Endothelial cell of umbilical vein (primary cell): ENCODE measurements at regions not wholly inside any gene's neighbourhood (a gene's known extent, or its start where the extent isn't known, plus 50 kb on each side); places are given as distances from the start of the nearest gene placed in this dataset.

Experiments used
- BruUV-seq: library from RNA; stranded (reverse); fragments of 400-500 nt; replicated peaks from 2 replicates; lab custom pipeline; 2021; lab: Mats Ljungman, UMichigan
- CTCF ChIA-PET: fragments of 300-600, 350-600 bp; sonication (Branson Sonifier 250); formaldehyde crosslinking; loops from one replicate; lab custom pipeline; 2021; ENCODE audit warnings: antibody characterized with exemption, inconsistent platforms; lab: Charles Lee
- POLR2A ChIA-PET: fragments of 300-600, 350-600 bp; sonication (Branson Sonifier 250); formaldehyde crosslinking; loops from one replicate; lab custom pipeline; 2021; ENCODE audit warnings: antibody characterized with exemption, inconsistent platforms; lab: Charles Lee
- DNase-seq: peaks from one replicate; pipeline ENCODE4 v3.0.0-alpha.2; 2011; ENCODE audit warnings: low read depth, low spot score
- FAIRE-seq: peaks from 2 replicates; lab custom pipeline; 2011; peaks lifted over from hg19 to GRCh38; lab: Jason Lieb, UNC
- H2AFZ ChIP-seq: 2 replicates; pipeline ENCODE4 v1.6.0; 2012; ENCODE audit warnings: low read depth, low read length, control low read depth, inconsistent platforms
- H3K27ac ChIP-seq: 2 replicates; pipeline ENCODE4 v1.5.1; 2011; ENCODE audit warnings: low read depth, mild to moderate bottlenecking, control low read depth, low read length, moderate library complexity; ENCODE audit not compliant: insufficient read depth
- H3K27me3 ChIP-seq, 2 experiments: 2 replicates each; pipeline versions ENCODE4 v1.6.0 to v1.6.1; 2011; ENCODE audit warnings: low read length in 2 of 2, mixed read lengths in 1 of 2; ENCODE audit not compliant: control insufficient read depth in 2 of 2, insufficient read depth in 2 of 2
- H3K36me3 ChIP-seq, 2 experiments: 2 replicates in 1 of 2; 3 replicates in 1 of 2; pipeline ENCODE4 v1.5.1; 2011; ENCODE audit warnings: low read length in 2 of 2, mild to moderate bottlenecking in 1 of 2, moderate library complexity in 1 of 2; ENCODE audit not compliant: control insufficient read depth in 2 of 2, insufficient read depth in 2 of 2; ENCODE audit errors: extremely low read depth in 1 of 2
- H3K4me1 ChIP-seq: 3 replicates; pipeline ENCODE4 v1.5.1; 2011; ENCODE audit warnings: mild to moderate bottlenecking, low read length; ENCODE audit not compliant: control insufficient read depth, insufficient read depth; ENCODE audit errors: extremely low read depth
- H3K4me2 ChIP-seq: 2 replicates; pipeline ENCODE4 v1.6.1; 2011; ENCODE audit warnings: low read length, control low read depth, mixed read lengths; ENCODE audit not compliant: insufficient read depth
- H3K4me3 ChIP-seq, 3 experiments: fragments of 200-600 bp in 1 of 3; sonication (generic), shearing (Covaris generic) in 1 of 3; replicated peaks in 1 of 3; 2 replicates each; pipeline ENCODE4 v1.5.1; 2011 to 2016; ENCODE audit warnings: control low read depth in 3 of 3, low read length in 3 of 3, mild to moderate bottlenecking in 2 of 3, inconsistent platforms in 1 of 3, low read depth in 1 of 3, moderate library complexity in 1 of 3; ENCODE audit not compliant: insufficient read depth in 1 of 3
- H3K79me2 ChIP-seq: 2 replicates; pipeline ENCODE4 v1.6.0; 2012; ENCODE audit warnings: low read length, inconsistent platforms; ENCODE audit not compliant: control insufficient read depth, insufficient read depth
- H3K9ac ChIP-seq: replicated peaks from 2 replicates; pipeline ENCODE3; 2011; ENCODE audit warnings: low read length, control low read depth; ENCODE audit not compliant: insufficient read depth; ENCODE audit errors: extremely low read depth
- H3K9me1 ChIP-seq: replicated peaks from 3 replicates; pipeline ENCODE4 v1.6.0; 2011; ENCODE audit warnings: mild to moderate bottlenecking, low read length; ENCODE audit not compliant: control insufficient read depth, insufficient read depth; ENCODE audit errors: extremely low read depth
- H3K9me3 ChIP-seq: replicated peaks from 2 replicates; pipeline ENCODE4 v1.5.1; 2012; ENCODE audit warnings: low read length, inconsistent platforms; ENCODE audit not compliant: control insufficient read depth, insufficient read depth
- H4K20me1 ChIP-seq: replicated peaks from 2 replicates; pipeline ENCODE3; 2011; ENCODE audit warnings: mild to moderate bottlenecking, low read length; ENCODE audit not compliant: control insufficient read depth, insufficient read depth; ENCODE audit errors: extremely low read depth
- EZH2 ChIP-seq: IDR thresholded peaks from 2 replicates; pipeline ENCODE4 v1.6.1; 2012; ENCODE audit warnings: borderline replicate concordance, low read depth, mild to moderate bottlenecking, moderate library complexity, low read length, inconsistent platforms; ENCODE audit not compliant: severe bottlenecking
- FOS ChIP-seq: IDR thresholded peaks from 2 replicates; pipeline ENCODE4 v1.6.1; 2011; ENCODE audit warnings: mild to moderate bottlenecking, low read length, moderate library complexity, borderline replicate concordance; ENCODE audit not compliant: insufficient read depth
- GATA2 ChIP-seq: IDR thresholded peaks from 2 replicates; pipeline ENCODE4 v1.7.0; 2011; ENCODE audit warnings: low read depth, mild to moderate bottlenecking, moderate library complexity, mixed read lengths, low read length; ENCODE audit not compliant: insufficient read length, insufficient read depth
- JUN ChIP-seq: IDR thresholded peaks from 2 replicates; pipeline ENCODE4 v1.6.1; 2011; ENCODE audit warnings: borderline replicate concordance, low read depth; ENCODE audit not compliant: insufficient read length, insufficient read depth
- MAX ChIP-seq: IDR thresholded peaks from 2 replicates; pipeline ENCODE4 v1.6.1; 2011; ENCODE audit not compliant: insufficient read depth, insufficient read length
- MYC ChIP-seq: IDR thresholded peaks from one replicate; pipeline ENCODE4 v1.6.1; 2011; ENCODE audit warnings: mild to moderate bottlenecking, low read depth, low read length
- POLR2A ChIP-seq: IDR thresholded peaks from 2 replicates; pipeline ENCODE4 v1.6.1; 2012; ENCODE audit warnings: low read depth, mild to moderate bottlenecking, control low read depth, low read length
- POLR2AphosphoS5 ChIP-seq: IDR thresholded peaks from 2 replicates; pipeline ENCODE4 v1.6.1; 2012; ENCODE audit warnings: low read depth, mild to moderate bottlenecking, control low read depth, low read length, moderate library complexity; ENCODE audit not compliant: insufficient read depth
- dilution Hi-C: fragments of 300-500 bp; cut with MboI; formaldehyde crosslinking; loops from one replicate; pipeline ENCODE4 v1.15.0; 2019; ENCODE audit warnings: low sequenced_read_pairs; ENCODE audit not compliant: extremely low pct_ligation_motif_present
- intact Hi-C: fragments of 100-400 bp; cut with micrococcal nuclease; formaldehyde crosslinking; loops from one replicate; pipeline ENCODE4 v1.10.0; 2022
- TF ChIP-seq, protein P1 (sequence below), 2 donors: IDR thresholded peaks; 1 replicate in 1 of 2; 2 replicates in 1 of 2; pipeline ENCODE4 v1.5.1; 2011; ENCODE audit warnings: low read length in 2 of 2, mild to moderate bottlenecking in 2 of 2, moderate library complexity in 2 of 2, control low read depth in 1 of 2, inconsistent platforms in 1 of 2, low read depth in 1 of 2; ENCODE audit not compliant: insufficient read depth in 1 of 2; ENCODE audit errors: extremely low read depth in 1 of 2

- no peak overlapping the region for H3K4me2 ChIP-seq
- H4K20me1 ChIP-seq, result no peaks in the 10 kb centered on the region
- DNase-seq (no peak), FAIRE-seq (no peak)
- no peak overlapping the region for H2AFZ ChIP-seq
- H3K9ac ChIP-seq, result no peak overlapping the region
- no peak overlapping the region for H3K27ac ChIP-seq
- BruUV-seq, result no TSS peak
- H3K27me3 ChIP-seq, result no peaks in the 10 kb centered on the region
- intact Hi-C loops, result no loop called here
- H3K9me1 ChIP-seq, result no peaks in the 10 kb centered on the region
- no peaks in the 10 kb centered on the region for H3K4me1 ChIP-seq
- no peak overlapping the region for H3K4me3 ChIP-seq
- no peaks in the 10 kb centered on the region for H3K79me2 ChIP-seq
- TF ChIP-seq FOS (no peak), POLR2A (no peak), MAX (no peak), GATA2 (no peak), EZH2 (no peak), JUN (no peak)
- peaks cover 7% of the 10 kb centered on the region for H3K9me3 ChIP-seq
- dilution Hi-C loops, result no loop called here
- ChIA-PET CTCF (no interaction called here), POLR2A (no interaction called here)
- no peaks in the 10 kb centered on the region for H3K36me3 ChIP-seq
These were observed 271.4 kb downstream of the MAF start for GRCh38 chr16:79329166-79329521.

GRCh38 chr16:79328402-79329165 lies 272.0 kb downstream of the MAF start:
- FAIRE-seq (no peak), DNase-seq (no peak)
- TF ChIP-seq POLR2AphosphoS5, result no peak
- TF ChIP-seq GATA2, result no peak
- TF ChIP-seq EZH2, result no peak
- TF ChIP-seq MYC, result no peak
- no peak for TF ChIP-seq MAX
- TF ChIP-seq, protein P1, sequence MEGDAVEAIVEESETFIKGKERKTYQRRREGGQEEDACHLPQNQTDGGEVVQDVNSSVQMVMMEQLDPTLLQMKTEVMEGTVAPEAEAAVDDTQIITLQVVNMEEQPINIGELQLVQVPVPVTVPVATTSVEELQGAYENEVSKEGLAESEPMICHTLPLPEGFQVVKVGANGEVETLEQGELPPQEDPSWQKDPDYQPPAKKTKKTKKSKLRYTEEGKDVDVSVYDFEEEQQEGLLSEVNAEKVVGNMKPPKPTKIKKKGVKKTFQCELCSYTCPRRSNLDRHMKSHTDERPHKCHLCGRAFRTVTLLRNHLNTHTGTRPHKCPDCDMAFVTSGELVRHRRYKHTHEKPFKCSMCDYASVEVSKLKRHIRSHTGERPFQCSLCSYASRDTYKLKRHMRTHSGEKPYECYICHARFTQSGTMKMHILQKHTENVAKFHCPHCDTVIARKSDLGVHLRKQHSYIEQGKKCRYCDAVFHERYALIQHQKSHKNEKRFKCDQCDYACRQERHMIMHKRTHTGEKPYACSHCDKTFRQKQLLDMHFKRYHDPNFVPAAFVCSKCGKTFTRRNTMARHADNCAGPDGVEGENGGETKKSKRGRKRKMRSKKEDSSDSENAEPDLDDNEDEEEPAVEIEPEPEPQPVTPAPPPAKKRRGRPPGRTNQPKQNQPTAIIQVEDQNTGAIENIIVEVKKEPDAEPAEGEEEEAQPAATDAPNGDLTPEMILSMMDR (IDR thresholded peaks at IDR 0.05; ENCODE audit: extremely low read depth in 1 of 2, insufficient read depth in 1 of 2, low read depth in 1 of 2, low read length in 2 of 2), result no peak
- no peak for TF ChIP-seq FOS
- no peak for TF ChIP-seq JUN
- TF ChIP-seq POLR2A, result no peak
- H3K9ac ChIP-seq, result no peak overlapping the region
- H3K4me1 ChIP-seq, result no peaks in the 10 kb centered on the region
- dilution Hi-C loops, result no loop called here
- no peak overlapping the region for H3K27ac ChIP-seq
- H3K27me3 ChIP-seq, result no peaks in the 10 kb centered on the region
- no peak overlapping the region for H3K4me2 ChIP-seq
- no TSS peak for BruUV-seq
- no peaks in the 10 kb centered on the region for H3K79me2 ChIP-seq
- CTCF ChIA-PET, result no interaction called here
- H2AFZ ChIP-seq, result no peak overlapping the region
- H3K9me1 ChIP-seq, result no peaks in the 10 kb centered on the region
- no peaks in the 10 kb centered on the region for H4K20me1 ChIP-seq
- POLR2A ChIA-PET, result no interaction called here
- no peak overlapping the region for H3K4me3 ChIP-seq
- intact Hi-C loops, result no loop called here
- H3K9me3 ChIP-seq, result peaks cover 5% of the 10 kb centered on the region
- H3K36me3 ChIP-seq, result no peaks in the 10 kb centered on the region
